WI38 (cell line): ENCODE measurements at regions not wholly inside any gene's neighbourhood (a gene's known extent, or its start where the extent isn't known, plus 50 kb on each side); places are given as distances from the start of the nearest gene placed in this dataset.

Experiments used
- H3K4me3 ChIP-seq: 2 replicates; pipeline ENCODE4 v1.5.1; 2011; ENCODE audit warnings: low read depth, mild to moderate bottlenecking, control low read depth, low read length
- TF ChIP-seq, protein P1 (sequence below): IDR thresholded peaks from 2 replicates; pipeline ENCODE4 v1.5.1; 2012; ENCODE audit warnings: low read depth, mild to moderate bottlenecking, control low read depth, low read length

DNA sequence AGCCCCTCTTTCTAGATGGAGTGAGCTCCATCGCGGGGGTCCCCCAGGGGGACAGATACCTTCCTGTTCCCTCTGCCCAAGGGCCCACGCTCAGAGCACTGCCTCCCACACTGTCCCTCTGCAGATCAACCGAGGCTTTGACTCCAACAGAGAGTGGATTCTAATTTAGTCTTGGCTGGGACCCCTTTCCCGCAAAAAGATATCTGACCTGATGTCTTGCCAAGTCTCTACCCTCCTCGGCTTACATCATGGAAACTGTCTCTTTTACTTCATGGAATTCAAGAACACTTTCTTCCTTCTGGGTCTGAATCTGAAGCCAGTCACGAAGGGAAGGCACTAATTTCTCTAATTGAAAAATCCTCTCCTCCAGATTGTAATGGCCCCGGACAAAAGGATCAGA, 278.0 kb downstream of the BMP7 start:
- TF ChIP-seq, protein P1, sequence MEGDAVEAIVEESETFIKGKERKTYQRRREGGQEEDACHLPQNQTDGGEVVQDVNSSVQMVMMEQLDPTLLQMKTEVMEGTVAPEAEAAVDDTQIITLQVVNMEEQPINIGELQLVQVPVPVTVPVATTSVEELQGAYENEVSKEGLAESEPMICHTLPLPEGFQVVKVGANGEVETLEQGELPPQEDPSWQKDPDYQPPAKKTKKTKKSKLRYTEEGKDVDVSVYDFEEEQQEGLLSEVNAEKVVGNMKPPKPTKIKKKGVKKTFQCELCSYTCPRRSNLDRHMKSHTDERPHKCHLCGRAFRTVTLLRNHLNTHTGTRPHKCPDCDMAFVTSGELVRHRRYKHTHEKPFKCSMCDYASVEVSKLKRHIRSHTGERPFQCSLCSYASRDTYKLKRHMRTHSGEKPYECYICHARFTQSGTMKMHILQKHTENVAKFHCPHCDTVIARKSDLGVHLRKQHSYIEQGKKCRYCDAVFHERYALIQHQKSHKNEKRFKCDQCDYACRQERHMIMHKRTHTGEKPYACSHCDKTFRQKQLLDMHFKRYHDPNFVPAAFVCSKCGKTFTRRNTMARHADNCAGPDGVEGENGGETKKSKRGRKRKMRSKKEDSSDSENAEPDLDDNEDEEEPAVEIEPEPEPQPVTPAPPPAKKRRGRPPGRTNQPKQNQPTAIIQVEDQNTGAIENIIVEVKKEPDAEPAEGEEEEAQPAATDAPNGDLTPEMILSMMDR: no peak
- no peak overlapping the region for H3K4me3 ChIP-seq

GRCh38 chr20:56989516-56989915, 276.9 kb downstream of the BMP7 start:
- TF ChIP-seq, protein P1: no peak
- no peak overlapping the region for H3K4me3 ChIP-seq

- H3K4me3 ChIP-seq: no peak overlapping the region
- TF ChIP-seq, protein P1: no peak
These were observed 273.4 kb downstream of the BMP7 start for GRCh38 chr20:56993020-56993559.

DNA sequence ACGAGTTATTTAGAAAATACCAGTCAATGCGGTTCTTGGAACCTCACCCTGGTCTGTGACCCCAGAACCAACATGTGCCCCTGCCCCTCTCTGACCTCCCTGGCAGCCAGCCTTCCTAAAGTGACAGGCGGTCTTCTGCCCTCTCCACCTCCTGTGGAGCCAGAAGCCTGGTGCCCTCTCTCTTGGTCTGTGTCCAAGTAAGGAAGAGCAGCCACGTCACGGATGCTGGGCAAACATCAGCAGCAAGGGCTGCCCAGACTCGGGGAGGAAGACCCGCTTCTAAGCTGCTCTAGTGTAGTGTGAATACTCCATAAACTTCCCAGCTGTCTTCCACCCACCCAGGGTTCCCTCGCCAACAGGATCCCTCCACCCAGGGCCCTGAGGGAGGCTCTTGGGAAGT, 272.4 kb downstream of the BMP7 start:
- TF ChIP-seq, protein P1: no peak
- H3K4me3 ChIP-seq: no peak overlapping the region

- no peak overlapping the region for H3K4me3 ChIP-seq
- TF ChIP-seq, protein P1: no peak
These were observed 271.3 kb downstream of the BMP7 start for GRCh38 chr20:56995149-56995548.

DNA sequence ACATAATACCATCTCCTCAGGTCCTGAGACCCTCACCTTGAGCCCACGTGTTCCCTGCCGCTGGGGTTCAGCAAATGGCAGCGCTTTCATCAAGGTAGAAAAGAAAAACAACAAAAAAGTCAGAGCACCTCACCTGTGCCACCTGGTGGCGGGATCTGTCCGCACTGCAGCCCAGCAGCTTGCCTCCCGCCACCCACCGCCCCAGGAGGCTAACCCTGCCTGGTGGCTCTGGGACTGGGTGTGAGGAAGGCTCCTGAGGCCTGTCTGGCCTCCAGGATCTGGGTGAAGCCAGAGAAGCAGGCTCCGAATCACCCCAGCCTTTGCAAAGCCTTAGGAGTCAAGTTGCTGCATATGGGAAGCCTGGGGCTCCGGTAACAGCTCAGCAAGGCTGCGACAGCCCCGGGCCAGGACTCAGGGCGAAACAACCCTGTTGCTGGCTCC, 270.8 kb downstream of the BMP7 start:
- no peak overlapping the region for H3K4me3 ChIP-seq
- TF ChIP-seq, protein P1: peak; percentile 19; the same call in 1 of the 2 replicates

- H3K4me3 ChIP-seq: no peak overlapping the region
- TF ChIP-seq, protein P1: no peak
These were observed 269.9 kb downstream of the BMP7 start for GRCh38 chr20:56996533-56996932.
